ENCODE measurements at regions not wholly inside any gene's neighbourhood (a gene's known extent, or its start where the extent isn't known, plus 50 kb on each side); places are given as distances from the start of the nearest gene placed in this dataset.
A peak's percentile ranks its signal among the peaks of the same experiment; 100 is the strongest.

GRCh38 chrX:26347171-26347570 is 131.2 kb downstream of the MAGEB5 start:
- intact Hi-C loops (cut with DNase I; ENCODE audit: low total_unique reads): no loop called here
- DNase-seq: peak in 1 of 2 donors; percentile 18
- Histone ChIP-seq H3K4me1 (no peaks in the 10 kb centered on the region), H3K9me3 (peaks cover 0 to 1% (median 0%) of the 10 kb centered on the region in 4 donors), H3K4me3 (no peak overlapping the region), H3K27me3 (no peaks in the 10 kb centered on the region), H3K27ac (no peak overlapping the region), H3K36me3 (no peaks in the 10 kb centered on the region)
- TF ChIP-seq POLR2A (IDR thresholded peaks at IDR 0.05) (no peak), EP300 (IDR thresholded peaks at IDR 0.05) (no peak), POLR2AphosphoS5 (IDR thresholded peaks at IDR 0.05) (no peak), CTCF (IDR thresholded peaks at IDR 0.05) (no peak)
- 78 to 89% (median 82%) methylated on average over 4 of the region's 4 CpGs for WGBS, 5 donors

GRCh38 chrX:26334232-26334631 is 118.3 kb downstream of the MAGEB5 start:
- no peak for TF ChIP-seq CTCF (IDR thresholded peaks at IDR 0.05)
- TF ChIP-seq POLR2A (IDR thresholded peaks at IDR 0.05): no peak
- no peak for TF ChIP-seq EP300 (IDR thresholded peaks at IDR 0.05)
- no peak for TF ChIP-seq POLR2AphosphoS5 (IDR thresholded peaks at IDR 0.05)
- WGBS, 5 donors: 75 to 88% (median 80%) methylated on average over 5 to 8 of the region's 8 CpGs

GRCh38 chrX:26328608-26329319 is 112.8 kb downstream of the MAGEB5 start:
- Histone ChIP-seq H3K36me3 (no peaks in the 10 kb centered on the region), H3K27ac (no peak overlapping the region), H3K4me3 (no peak overlapping the region), H3K27me3 (no peaks in the 10 kb centered on the region), H3K9me3 (peaks cover 0 to 3% (median 1%) of the 10 kb centered on the region in 4 donors), H3K4me1 (no peaks in the 10 kb centered on the region)
- no peak for DNase-seq
- WGBS, 5 donors: 42 to 67% (median 46%) methylated on average over 3 of the region's 3 CpGs
- no peak for TF ChIP-seq POLR2AphosphoS5 (IDR thresholded peaks at IDR 0.05)
- TF ChIP-seq CTCF (IDR thresholded peaks at IDR 0.05): no peak
- no peak for TF ChIP-seq EP300 (IDR thresholded peaks at IDR 0.05)
- no peak for TF ChIP-seq POLR2A (IDR thresholded peaks at IDR 0.05)
- intact Hi-C loops (cut with DNase I; ENCODE audit: low total_unique reads): no loop called here

More at GRCh38 chrX:26334232-26334631, 118.3 kb downstream of the MAGEB5 start:
- no peak for DNase-seq
- no peaks in the 10 kb centered on the region for H3K27me3 ChIP-seq
- peaks cover 0 to 25% (median 6%) of the 10 kb centered on the region in 4 donors for H3K9me3 ChIP-seq
- no peak overlapping the region for H3K27ac ChIP-seq
- H3K4me3 ChIP-seq: no peak overlapping the region
- intact Hi-C loops (cut with DNase I; ENCODE audit: low total_unique reads): no loop called here
- H3K4me1 ChIP-seq: no peaks in the 10 kb centered on the region
- H3K36me3 ChIP-seq: no peaks in the 10 kb centered on the region

- H3K4me3 ChIP-seq: no peak overlapping the region
- H3K4me1 ChIP-seq: no peaks in the 10 kb centered on the region
- no peaks in the 10 kb centered on the region for H3K36me3 ChIP-seq
- H3K27ac ChIP-seq: no peak overlapping the region
- no peaks in the 10 kb centered on the region for H3K27me3 ChIP-seq
- no peak for DNase-seq
- H3K9me3 ChIP-seq: no peaks in the 10 kb centered on the region
- no peak for TF ChIP-seq POLR2A (IDR thresholded peaks at IDR 0.05)
- no peak for TF ChIP-seq CTCF (IDR thresholded peaks at IDR 0.05)
- no peak for TF ChIP-seq POLR2AphosphoS5 (IDR thresholded peaks at IDR 0.05)
- TF ChIP-seq EP300 (IDR thresholded peaks at IDR 0.05): no peak
- intact Hi-C loops (cut with DNase I; ENCODE audit: low total_unique reads): no loop called here
Observed at GRCh38 chrX:26309262-26309661, 93.3 kb downstream of the MAGEB5 start.
